GM19043 (cell line): ENCODE measurements at regions not wholly inside any gene's neighbourhood (a gene's known extent, or its start where the extent isn't known, plus 50 kb on each side); places are given as distances from the start of the nearest gene placed in this dataset.
"Not testable (repeated sequence)": the region's sequence is repeated elsewhere in the genome, so short reads cannot be mapped to it uniquely, and the experiment has no call there.

Experiments
- ATAC-seq: cut with Tn5 transposase; IDR thresholded peaks from one replicate; pipeline ENCODE4 v1.9.1; 2021; ENCODE audit warnings: low read depth; ENCODE audit not compliant: unreplicated experiment

GRCh38 chr5:155676967-155677366 lies 650.0 kb upstream of the SGCD start:
- peak; percentile 69 for ATAC-seq

GRCh38 chr5:155678371-155678770 lies 648.6 kb upstream of the SGCD start:
- no peak for ATAC-seq

GRCh38 chr5:155679530-155679929 lies 647.4 kb upstream of the SGCD start:
- ATAC-seq, result no peak

- ATAC-seq, result no peak
Observed at GRCh38 chr5:155684417-155684816, 642.5 kb upstream of the SGCD start.

- ATAC-seq, result no peak
Observed at GRCh38 chr5:155686131-155686530, 640.8 kb upstream of the SGCD start.

GRCh38 chr5:155689406-155689805 lies 637.6 kb upstream of the SGCD start:
- no peak for ATAC-seq

GRCh38 chr5:155696362-155696761 lies 630.6 kb upstream of the SGCD start:
- ATAC-seq, result no peak

- ATAC-seq, result no peak
Observed at GRCh38 chr5:155697236-155697635, 629.7 kb upstream of the SGCD start.

- ATAC-seq, result no peak
Observed at GRCh38 chr5:155699385-155699784, 627.6 kb upstream of the SGCD start.

GRCh38 chr5:155700333-155700732 lies 626.6 kb upstream of the SGCD start:
- no peak for ATAC-seq

GRCh38 chr5:155711882-155712281 lies 615.1 kb upstream of the SGCD start:
- no peak for ATAC-seq

GRCh38 chr5:155714435-155714834 lies 612.5 kb upstream of the SGCD start:
- ATAC-seq, result not testable (repeated sequence)

GRCh38 chr5:155726267-155726666 lies 600.7 kb upstream of the SGCD start:
- no peak for ATAC-seq

- ATAC-seq, result no peak
Observed at GRCh38 chr5:155727512-155728145, 599.3 kb upstream of the SGCD start.

- ATAC-seq, result no peak
Observed at GRCh38 chr5:155728146-155728856, 598.7 kb upstream of the SGCD start.

- no peak for ATAC-seq
Observed at GRCh38 chr5:155728857-155729683, 597.9 kb upstream of the SGCD start.

- ATAC-seq, result no peak
Observed at GRCh38 chr5:155729684-155730059, 597.3 kb upstream of the SGCD start.

- ATAC-seq, result no peak
Observed at GRCh38 chr5:155732587-155733376, 594.2 kb upstream of the SGCD start.

- no peak for ATAC-seq
Observed at GRCh38 chr5:155733935-155734334, 593.0 kb upstream of the SGCD start.

- ATAC-seq, result no peak
Observed at GRCh38 chr5:155735388-155735787, 591.6 kb upstream of the SGCD start.

- ATAC-seq, result no peak
Observed at GRCh38 chr5:155738616-155739015, 588.3 kb upstream of the SGCD start.
